Ishikawa (cell line): ENCODE measurements at regions not wholly inside any gene's neighbourhood (a gene's known extent, or its start where the extent isn't known, plus 50 kb on each side); places are given as distances from the start of the nearest gene placed in this dataset.

ENCODE experiments used
- CREB1 ChIP-seq: IDR thresholded peaks from 2 replicates; pipeline ENCODE4 v1.6.1; 2012; ENCODE audit warnings: low read depth
- EP300 ChIP-seq: IDR thresholded peaks from 2 replicates; pipeline ENCODE4 v1.6.1; 2012; ENCODE audit warnings: borderline replicate concordance
- FOXM1 ChIP-seq: IDR thresholded peaks from 2 replicates; pipeline ENCODE4 v1.6.1; 2012; ENCODE audit warnings: low read depth, borderline replicate concordance
- MAX ChIP-seq: IDR thresholded peaks from 2 replicates; pipeline ENCODE4 v1.6.1; 2012
- RAD21 ChIP-seq: IDR thresholded peaks from 2 replicates; pipeline ENCODE4 v1.6.1; 2012; ENCODE audit warnings: low read depth
- TAF1 ChIP-seq: IDR thresholded peaks from 2 replicates; pipeline ENCODE4 v1.6.1; 2012; ENCODE audit warnings: low read depth, mild to moderate bottlenecking
- TEAD4 ChIP-seq: IDR thresholded peaks from 2 replicates; pipeline ENCODE4 v1.6.1; 2012
- YY1 ChIP-seq: IDR thresholded peaks from 2 replicates; pipeline ENCODE4 v1.6.1; 2012; ENCODE audit warnings: low read depth
- ZBTB7A ChIP-seq: IDR thresholded peaks from 2 replicates; pipeline ENCODE4 v1.6.1; 2012; ENCODE audit warnings: low read depth
- TF ChIP-seq, protein P1 (sequence below): IDR thresholded peaks from 2 replicates; pipeline ENCODE4 v1.6.1; 2012; ENCODE audit warnings: low read depth, mild to moderate bottlenecking

GRCh38 chr4:14359991-14360390, 642.3 kb upstream of the CPEB2 start:
- no peak for TF ChIP-seq EP300
- no peak for TF ChIP-seq CREB1
- TF ChIP-seq RAD21, result no peak
- TF ChIP-seq YY1, result no peak
- TF ChIP-seq TAF1, result no peak
- TF ChIP-seq ZBTB7A, result no peak
- no peak for TF ChIP-seq FOXM1
- TF ChIP-seq MAX, result no peak
- TF ChIP-seq, protein P1, sequence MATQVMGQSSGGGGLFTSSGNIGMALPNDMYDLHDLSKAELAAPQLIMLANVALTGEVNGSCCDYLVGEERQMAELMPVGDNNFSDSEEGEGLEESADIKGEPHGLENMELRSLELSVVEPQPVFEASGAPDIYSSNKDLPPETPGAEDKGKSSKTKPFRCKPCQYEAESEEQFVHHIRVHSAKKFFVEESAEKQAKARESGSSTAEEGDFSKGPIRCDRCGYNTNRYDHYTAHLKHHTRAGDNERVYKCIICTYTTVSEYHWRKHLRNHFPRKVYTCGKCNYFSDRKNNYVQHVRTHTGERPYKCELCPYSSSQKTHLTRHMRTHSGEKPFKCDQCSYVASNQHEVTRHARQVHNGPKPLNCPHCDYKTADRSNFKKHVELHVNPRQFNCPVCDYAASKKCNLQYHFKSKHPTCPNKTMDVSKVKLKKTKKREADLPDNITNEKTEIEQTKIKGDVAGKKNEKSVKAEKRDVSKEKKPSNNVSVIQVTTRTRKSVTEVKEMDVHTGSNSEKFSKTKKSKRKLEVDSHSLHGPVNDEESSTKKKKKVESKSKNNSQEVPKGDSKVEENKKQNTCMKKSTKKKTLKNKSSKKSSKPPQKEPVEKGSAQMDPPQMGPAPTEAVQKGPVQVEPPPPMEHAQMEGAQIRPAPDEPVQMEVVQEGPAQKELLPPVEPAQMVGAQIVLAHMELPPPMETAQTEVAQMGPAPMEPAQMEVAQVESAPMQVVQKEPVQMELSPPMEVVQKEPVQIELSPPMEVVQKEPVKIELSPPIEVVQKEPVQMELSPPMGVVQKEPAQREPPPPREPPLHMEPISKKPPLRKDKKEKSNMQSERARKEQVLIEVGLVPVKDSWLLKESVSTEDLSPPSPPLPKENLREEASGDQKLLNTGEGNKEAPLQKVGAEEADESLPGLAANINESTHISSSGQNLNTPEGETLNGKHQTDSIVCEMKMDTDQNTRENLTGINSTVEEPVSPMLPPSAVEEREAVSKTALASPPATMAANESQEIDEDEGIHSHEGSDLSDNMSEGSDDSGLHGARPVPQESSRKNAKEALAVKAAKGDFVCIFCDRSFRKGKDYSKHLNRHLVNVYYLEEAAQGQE, result no peak
- no peak for TF ChIP-seq TEAD4
